Astrocyte of the spinal cord (primary cell): ENCODE measurements at regions not wholly inside any gene's neighbourhood (a gene's known extent, or its start where the extent isn't known, plus 50 kb on each side); places are given as distances from the start of the nearest gene placed in this dataset.

ENCODE experiments used
- DNase-seq: peaks from one replicate; pipeline ENCODE4 v3.0.0; 2011; ENCODE audit warnings: low read depth, low spot score
- H3K4me3 ChIP-seq: 2 replicates; pipeline ENCODE4 v1.5.1; 2011; ENCODE audit warnings: low read depth, mild to moderate bottlenecking, low read length, moderate library complexity
- in situ Hi-C: cut with HindIII; loops from 2 replicates; pipeline ENCODE4 v1.10.0; 2017; ENCODE audit warnings: low sequenced_read_pairs
- TF ChIP-seq, protein P1 (sequence below): IDR thresholded peaks from 2 replicates; pipeline ENCODE4 v1.5.1; 2012; ENCODE audit warnings: low read depth, mild to moderate bottlenecking, low read length, inconsistent platforms

DNA sequence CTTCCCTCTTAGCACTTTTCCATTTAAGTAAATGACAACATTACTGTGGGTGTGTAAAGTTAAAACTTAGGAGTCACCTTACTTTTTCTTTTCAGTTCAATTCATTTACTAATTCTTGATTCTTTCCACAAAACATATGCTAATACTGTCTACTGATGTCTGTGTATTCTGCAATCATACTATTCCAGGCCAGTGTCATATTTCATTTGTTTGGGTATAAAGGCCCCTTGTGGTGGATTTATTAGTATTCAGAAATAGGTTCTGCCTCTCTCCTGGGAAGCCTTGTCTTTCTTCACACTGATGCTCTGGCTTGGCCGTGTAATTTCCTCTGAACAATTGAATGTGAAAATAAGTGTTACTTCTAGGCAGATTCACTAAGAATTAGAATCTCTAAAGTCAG lies 621.9 kb upstream of the SPRY2 start:
- in situ Hi-C loops, result no loop called here
- no peak for DNase-seq
- no peak overlapping the region for H3K4me3 ChIP-seq
- TF ChIP-seq, protein P1, sequence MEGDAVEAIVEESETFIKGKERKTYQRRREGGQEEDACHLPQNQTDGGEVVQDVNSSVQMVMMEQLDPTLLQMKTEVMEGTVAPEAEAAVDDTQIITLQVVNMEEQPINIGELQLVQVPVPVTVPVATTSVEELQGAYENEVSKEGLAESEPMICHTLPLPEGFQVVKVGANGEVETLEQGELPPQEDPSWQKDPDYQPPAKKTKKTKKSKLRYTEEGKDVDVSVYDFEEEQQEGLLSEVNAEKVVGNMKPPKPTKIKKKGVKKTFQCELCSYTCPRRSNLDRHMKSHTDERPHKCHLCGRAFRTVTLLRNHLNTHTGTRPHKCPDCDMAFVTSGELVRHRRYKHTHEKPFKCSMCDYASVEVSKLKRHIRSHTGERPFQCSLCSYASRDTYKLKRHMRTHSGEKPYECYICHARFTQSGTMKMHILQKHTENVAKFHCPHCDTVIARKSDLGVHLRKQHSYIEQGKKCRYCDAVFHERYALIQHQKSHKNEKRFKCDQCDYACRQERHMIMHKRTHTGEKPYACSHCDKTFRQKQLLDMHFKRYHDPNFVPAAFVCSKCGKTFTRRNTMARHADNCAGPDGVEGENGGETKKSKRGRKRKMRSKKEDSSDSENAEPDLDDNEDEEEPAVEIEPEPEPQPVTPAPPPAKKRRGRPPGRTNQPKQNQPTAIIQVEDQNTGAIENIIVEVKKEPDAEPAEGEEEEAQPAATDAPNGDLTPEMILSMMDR, result no peak

DNA sequence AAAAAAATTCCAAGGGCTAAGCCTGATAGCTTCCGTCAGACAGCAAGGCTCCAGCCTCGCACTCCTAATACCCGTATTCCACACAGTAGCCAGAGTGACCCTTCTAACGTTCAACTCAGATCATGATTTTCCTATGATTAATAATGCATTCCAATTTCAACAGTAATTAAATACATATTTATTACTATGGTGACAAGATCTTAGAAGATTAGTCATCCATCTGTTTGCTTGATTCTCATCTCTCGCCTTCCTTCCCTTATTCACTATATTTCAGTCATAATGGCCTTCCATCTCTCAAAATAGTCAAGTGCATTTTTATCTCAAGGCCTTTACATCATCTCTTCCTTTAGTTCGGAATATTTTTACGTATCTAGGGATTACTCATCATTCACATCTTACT lies 621.2 kb upstream of the SPRY2 start:
- no peak for DNase-seq
- in situ Hi-C loops, result no loop called here
- TF ChIP-seq, protein P1, result no peak
- no peak overlapping the region for H3K4me3 ChIP-seq

DNA sequence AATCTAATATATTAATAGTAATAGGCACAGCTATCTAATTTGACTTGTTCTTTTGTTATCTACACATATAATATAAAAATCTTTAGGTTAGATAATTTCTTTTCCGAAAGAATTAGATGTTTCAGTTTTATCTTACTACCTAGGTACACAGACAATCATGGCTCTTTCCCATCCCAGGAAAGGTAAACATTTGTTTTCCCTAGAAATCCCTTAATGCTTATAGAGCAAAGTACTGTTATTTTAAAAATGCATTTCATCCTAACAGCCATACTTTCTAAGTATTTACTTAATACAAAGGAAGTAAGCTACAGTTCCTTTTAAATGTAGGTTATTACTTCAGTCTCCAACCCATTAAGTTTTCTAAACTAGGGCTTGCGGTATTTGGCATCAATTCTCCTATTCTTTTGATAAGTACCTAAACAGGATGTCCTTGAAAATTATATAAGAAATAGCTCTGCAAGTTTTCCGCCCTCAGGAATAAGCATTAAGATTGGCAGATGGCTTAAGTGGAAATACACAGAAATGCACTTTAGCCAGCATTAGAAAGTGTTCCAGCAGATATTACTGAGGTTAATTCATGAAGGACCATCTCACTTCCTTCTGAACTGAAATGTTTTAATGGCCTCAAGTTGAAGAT lies 616.2 kb upstream of the SPRY2 start:
- no peak overlapping the region for H3K4me3 ChIP-seq
- no peak for DNase-seq
- in situ Hi-C loops, result no loop called here
- TF ChIP-seq, protein P1, result no peak

DNA sequence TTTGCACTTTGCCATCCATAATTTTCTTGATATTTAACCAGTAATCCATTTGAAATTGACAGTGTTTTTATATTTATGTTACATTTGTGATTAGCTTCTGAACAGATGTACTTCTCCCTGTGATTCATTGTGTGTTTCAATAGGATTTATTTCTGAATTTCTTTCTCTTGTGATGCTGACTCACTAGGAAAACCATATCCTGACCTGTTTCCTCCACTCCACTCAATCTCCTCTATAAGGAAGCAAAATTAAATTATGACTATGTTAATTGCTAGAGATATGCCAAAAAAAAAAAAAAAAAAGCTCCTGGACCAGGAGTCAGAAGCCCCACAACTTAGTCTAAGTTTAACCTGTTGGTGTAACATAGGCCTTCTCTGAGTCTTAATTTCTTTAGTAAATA lies 614.6 kb upstream of the SPRY2 start:
- DNase-seq, result peak; percentile 6
- in situ Hi-C loops, result no loop called here
- H3K4me3 ChIP-seq, result no peak overlapping the region
- TF ChIP-seq, protein P1, result no peak

DNA sequence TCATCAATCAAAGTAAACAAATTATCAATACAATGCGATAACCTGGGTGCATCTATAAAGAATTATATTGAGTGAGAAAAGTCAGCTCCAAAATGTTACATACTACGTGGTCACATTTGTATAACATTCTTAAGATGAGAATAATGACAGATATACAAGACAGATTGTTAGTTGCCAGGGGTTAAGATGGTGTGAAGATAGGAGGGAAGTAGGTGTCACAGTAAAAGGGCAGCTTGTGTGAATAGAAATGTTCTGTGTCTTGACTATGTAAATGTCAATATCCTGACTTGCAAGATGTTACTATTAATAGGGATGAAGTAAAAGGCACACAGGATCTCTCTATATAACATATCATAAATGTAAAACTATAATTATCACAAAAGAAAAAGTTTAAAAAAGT lies 611.2 kb upstream of the SPRY2 start:
- TF ChIP-seq, protein P1, result no peak
- in situ Hi-C loops, result no loop called here
- no peak for DNase-seq
- no peak overlapping the region for H3K4me3 ChIP-seq

DNA sequence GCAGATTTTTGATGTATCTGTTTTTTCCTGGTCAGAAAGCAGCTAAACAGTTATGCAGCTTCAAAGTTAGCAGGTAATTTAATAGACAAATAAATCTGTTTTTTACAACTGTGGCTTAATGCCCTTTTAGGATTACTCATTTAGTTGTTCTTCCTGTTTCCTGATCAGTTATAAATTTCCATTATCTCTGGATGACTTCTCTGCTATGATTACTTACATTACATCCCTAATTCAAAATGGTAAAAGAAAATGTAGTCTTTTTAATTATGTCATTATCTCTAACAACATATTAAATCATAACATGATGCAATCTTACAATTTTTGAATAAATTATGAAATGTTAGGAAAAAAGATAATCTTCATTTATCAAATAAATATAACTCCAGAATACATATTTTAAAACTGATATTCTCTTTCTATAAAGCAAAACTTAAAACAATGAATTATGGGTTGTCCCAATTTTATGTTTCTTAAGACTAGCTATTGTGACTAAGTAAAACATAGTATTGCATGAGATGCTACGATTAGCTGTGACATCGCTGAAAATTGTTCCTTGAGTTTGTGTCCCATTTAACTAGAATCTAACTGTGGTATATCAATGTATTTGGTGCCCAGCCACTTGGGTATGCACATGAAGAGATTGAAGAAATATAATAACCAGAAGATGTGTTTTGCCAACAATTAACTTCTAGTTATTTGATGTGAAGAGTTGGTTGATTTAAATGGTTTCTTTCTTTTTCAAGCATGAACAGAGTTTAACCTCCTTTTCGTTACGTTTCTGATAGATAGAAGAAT lies 605.3 kb upstream of the SPRY2 start:
- H3K4me3 ChIP-seq, result no peak overlapping the region
- TF ChIP-seq, protein P1, result no peak
- DNase-seq, result no peak
- in situ Hi-C loops, result no loop called here
